ENCODE measurements at regions not wholly inside any gene's neighbourhood (a gene's known extent, or its start where the extent isn't known, plus 50 kb on each side); places are given as distances from the start of the nearest gene placed in this dataset.

DNA sequence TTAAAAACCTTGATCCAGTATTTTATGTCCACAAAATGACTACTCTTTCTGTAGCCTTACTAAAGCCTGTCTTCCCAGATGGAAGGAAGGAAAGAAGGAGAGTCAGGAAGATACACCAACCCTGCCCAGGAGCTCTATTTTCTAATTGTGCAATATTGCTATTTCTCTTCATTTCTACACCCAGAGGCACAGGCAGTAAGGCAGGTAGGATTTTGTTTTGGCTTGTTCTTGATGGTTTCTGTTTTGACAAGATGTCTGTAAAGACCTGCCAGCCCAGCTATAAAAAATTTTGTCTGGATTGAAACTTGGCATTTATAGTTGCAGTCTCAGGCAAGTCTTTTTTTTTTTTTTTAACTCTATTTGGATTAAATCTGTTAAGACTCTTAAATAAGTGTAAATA, 587.5 kb upstream of the ARID1B start:
- H3K4ac ChIP-seq (ENCODE audit: low read depth in 1 of 2, low read length in 2 of 2): no peak overlapping the region
- H3K4me2 ChIP-seq (ENCODE audit: low read length, poor library complexity, severe bottlenecking): no peak overlapping the region
- H3K4me3 ChIP-seq (ENCODE audit: insufficient read depth in 1 of 2, low read depth in 1 of 2, low read length in 2 of 2): no peak overlapping the region
- no peak overlapping the region for H2BK12ac ChIP-seq (ENCODE audit: low read length in 2 of 2)
- no peak overlapping the region for H2BK15ac ChIP-seq (ENCODE audit: low read depth, poor library complexity, severe bottlenecking)
- H3K36me3 ChIP-seq (ENCODE audit: control insufficient read depth in 1 of 2, insufficient read depth in 2 of 2, low read depth in 1 of 2, low read length in 2 of 2): no peaks in the 10 kb centered on the region
- no peak overlapping the region for H2BK120ac ChIP-seq (ENCODE audit: low read depth, low read length)
- peaks cover 13% of the 10 kb centered on the region for H3K9me3 ChIP-seq (ENCODE audit: control insufficient read depth, low read length)
- no peak overlapping the region for H3K23ac ChIP-seq (ENCODE audit: low read length in 2 of 2)
- H3K14ac ChIP-seq (ENCODE audit: low read length in 2 of 2): no peak overlapping the region
- no peaks in the 10 kb centered on the region for H3K4me1 ChIP-seq (ENCODE audit: control insufficient read depth, insufficient read depth, low read depth, low read length)
- H3K18ac ChIP-seq (ENCODE audit: low read depth in 1 of 2, low read length in 2 of 2): no peak overlapping the region
- H4K91ac ChIP-seq (ENCODE audit: low read length): no peak overlapping the region
- H4K8ac ChIP-seq (ENCODE audit: low read length): no peak overlapping the region
- no peak overlapping the region for H3K9ac ChIP-seq (ENCODE audit: low read length)
- H2AFZ ChIP-seq (ENCODE audit: low read depth, low read length): no peak overlapping the region
- H2AK5ac ChIP-seq (ENCODE audit: low read length, severe bottlenecking): no peak overlapping the region
- no peak for DNase-seq
- no peak overlapping the region for H3K27ac ChIP-seq (ENCODE audit: low read length, poor library complexity, severe bottlenecking)
- no peak overlapping the region for H2BK5ac ChIP-seq (ENCODE audit: low read depth, low read length, poor library complexity, severe bottlenecking)
- H3K27me3 ChIP-seq (ENCODE audit: control insufficient read depth in 1 of 2, insufficient read depth in 1 of 2, low read length in 2 of 2): no peaks in the 10 kb centered on the region
- no peaks in the 10 kb centered on the region for H3K79me1 ChIP-seq (replicated peaks; ENCODE audit: low read length, poor library complexity, severe bottlenecking)

DNA sequence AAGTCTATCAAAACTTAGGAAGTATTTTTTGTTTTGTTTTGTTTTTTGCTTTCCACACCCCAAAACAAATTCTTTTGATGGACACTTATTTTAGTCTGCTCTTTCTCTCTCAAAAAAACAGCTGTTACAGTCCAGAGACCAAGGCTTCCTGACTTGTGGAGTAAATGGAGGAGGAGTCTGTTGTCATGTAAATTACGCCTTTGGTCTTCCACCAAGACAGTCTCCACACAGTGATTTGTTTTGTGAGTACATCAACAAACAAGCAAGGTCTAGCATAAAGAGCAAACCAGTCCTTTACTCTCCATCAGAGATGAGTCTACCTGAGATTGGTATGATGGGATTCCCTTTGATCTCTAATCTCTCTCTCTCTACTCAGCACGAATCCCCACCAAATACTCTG, 588.0 kb upstream of the ARID1B start:
- no peak for DNase-seq
- Histone ChIP-seq H3K14ac (ENCODE audit: low read length in 2 of 2) (no peak overlapping the region), H3K4me1 (ENCODE audit: control insufficient read depth, insufficient read depth, low read depth, low read length) (no peaks in the 10 kb centered on the region), H4K8ac (ENCODE audit: low read length) (no peak overlapping the region), H3K23ac (ENCODE audit: low read length in 2 of 2) (no peak overlapping the region), H2BK12ac (ENCODE audit: low read length in 2 of 2) (no peak overlapping the region), H2AFZ (ENCODE audit: low read depth, low read length) (no peak overlapping the region), H3K4ac (ENCODE audit: low read depth in 1 of 2, low read length in 2 of 2) (no peak overlapping the region), H3K4me3 (ENCODE audit: insufficient read depth in 1 of 2, low read depth in 1 of 2, low read length in 2 of 2) (no peak overlapping the region), H3K9ac (ENCODE audit: low read length) (no peak overlapping the region), H3K18ac (ENCODE audit: low read depth in 1 of 2, low read length in 2 of 2) (no peak overlapping the region), H3K27ac (ENCODE audit: low read length, poor library complexity, severe bottlenecking) (no peak overlapping the region), H3K4me2 (ENCODE audit: low read length, poor library complexity, severe bottlenecking) (no peak overlapping the region), H3K9me3 (ENCODE audit: control insufficient read depth, low read length) (peaks cover 13% of the 10 kb centered on the region), H4K91ac (ENCODE audit: low read length) (no peak overlapping the region), H3K27me3 (ENCODE audit: control insufficient read depth in 1 of 2, insufficient read depth in 1 of 2, low read length in 2 of 2) (no peaks in the 10 kb centered on the region), H2AK5ac (ENCODE audit: low read length, severe bottlenecking) (no peak overlapping the region), H3K79me1 (replicated peaks; ENCODE audit: low read length, poor library complexity, severe bottlenecking) (no peaks in the 10 kb centered on the region), H3K36me3 (ENCODE audit: control insufficient read depth in 1 of 2, insufficient read depth in 2 of 2, low read depth in 1 of 2, low read length in 2 of 2) (no peaks in the 10 kb centered on the region), H2BK120ac (ENCODE audit: low read depth, low read length) (no peak overlapping the region), H2BK15ac (ENCODE audit: low read depth, poor library complexity, severe bottlenecking) (no peak overlapping the region), H2BK5ac (ENCODE audit: low read depth, low read length, poor library complexity, severe bottlenecking) (no peak overlapping the region)
- WGBS: 100% methylated on average over 1 of the region's 2 CpGs

DNA sequence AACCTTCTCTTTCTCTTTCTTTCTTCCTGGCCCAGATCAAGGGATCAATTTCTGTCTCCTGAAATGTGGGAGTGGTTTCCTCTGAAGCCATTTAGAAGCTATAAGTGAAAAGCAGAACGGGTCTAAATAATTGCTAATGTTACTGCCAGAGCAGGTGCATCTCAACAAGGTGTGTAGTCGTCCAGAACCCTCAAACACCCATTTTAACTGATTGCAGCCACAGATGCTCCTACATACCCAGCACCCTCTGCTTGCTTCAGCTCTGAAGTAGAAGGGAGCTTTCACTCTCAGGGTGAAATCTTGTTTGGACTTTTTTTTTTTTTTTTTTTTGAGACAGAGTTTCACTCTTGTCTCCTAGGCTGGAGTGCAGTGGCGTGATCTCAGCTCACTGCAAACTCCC, 592.1 kb upstream of the ARID1B start:
- H2AK5ac ChIP-seq (ENCODE audit: low read length, severe bottlenecking): no peak overlapping the region
- no peak overlapping the region for H3K4ac ChIP-seq (ENCODE audit: low read depth in 1 of 2, low read length in 2 of 2)
- H3K18ac ChIP-seq (ENCODE audit: low read depth in 1 of 2, low read length in 2 of 2): no peak overlapping the region
- H3K9ac ChIP-seq (ENCODE audit: low read length): no peak overlapping the region
- H3K4me2 ChIP-seq (ENCODE audit: low read length, poor library complexity, severe bottlenecking): no peak overlapping the region
- no peak overlapping the region for H3K27ac ChIP-seq (ENCODE audit: low read length, poor library complexity, severe bottlenecking)
- H2AFZ ChIP-seq (ENCODE audit: low read depth, low read length): no peak overlapping the region
- no peaks in the 10 kb centered on the region for H3K4me1 ChIP-seq (ENCODE audit: control insufficient read depth, insufficient read depth, low read depth, low read length)
- no peak for DNase-seq
- H4K8ac ChIP-seq (ENCODE audit: low read length): no peak overlapping the region
- no peak overlapping the region for H2BK120ac ChIP-seq (ENCODE audit: low read depth, low read length)
- H3K27me3 ChIP-seq (ENCODE audit: control insufficient read depth in 1 of 2, insufficient read depth in 1 of 2, low read length in 2 of 2): no peaks in the 10 kb centered on the region
- no peaks in the 10 kb centered on the region for H3K36me3 ChIP-seq (ENCODE audit: control insufficient read depth in 1 of 2, insufficient read depth in 2 of 2, low read depth in 1 of 2, low read length in 2 of 2)
- 65% methylated on average over 2 of the region's 3 CpGs for WGBS
- H3K9me3 ChIP-seq (ENCODE audit: control insufficient read depth, low read length): peaks cover 14% of the 10 kb centered on the region
- no peak overlapping the region for H3K23ac ChIP-seq (ENCODE audit: low read length in 2 of 2)
- no peak overlapping the region for H3K14ac ChIP-seq (ENCODE audit: low read length in 2 of 2)
- H2BK15ac ChIP-seq (ENCODE audit: low read depth, poor library complexity, severe bottlenecking): no peak overlapping the region
- H2BK5ac ChIP-seq (ENCODE audit: low read depth, low read length, poor library complexity, severe bottlenecking): no peak overlapping the region
- H3K4me3 ChIP-seq (ENCODE audit: insufficient read depth in 1 of 2, low read depth in 1 of 2, low read length in 2 of 2): no peak overlapping the region
- no peak overlapping the region for H4K91ac ChIP-seq (ENCODE audit: low read length)
- H2BK12ac ChIP-seq (ENCODE audit: low read length in 2 of 2): no peak overlapping the region
- H3K79me1 ChIP-seq (replicated peaks; ENCODE audit: low read length, poor library complexity, severe bottlenecking): no peaks in the 10 kb centered on the region

DNA sequence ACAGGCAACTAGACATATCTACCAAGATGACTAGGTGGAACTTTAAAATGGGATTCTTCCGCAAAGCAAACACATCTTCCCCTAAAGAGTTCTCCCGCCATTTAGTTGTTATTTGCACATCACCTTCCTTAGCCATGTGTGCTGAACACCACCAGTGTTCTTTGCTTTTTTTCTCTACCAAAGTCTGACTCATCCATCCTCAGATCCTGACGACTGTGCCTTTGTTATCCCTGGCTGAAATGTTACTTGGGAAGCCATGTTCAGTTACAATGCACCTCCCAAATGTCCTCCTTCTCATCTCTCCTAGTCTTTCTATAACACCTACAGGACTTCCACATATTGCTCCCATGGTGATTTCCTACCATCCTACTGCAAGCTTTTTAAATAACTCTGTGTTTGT, 593.5 kb upstream of the ARID1B start:
- H2BK5ac ChIP-seq (ENCODE audit: low read depth, low read length, poor library complexity, severe bottlenecking): no peak overlapping the region
- peaks cover 19% of the 10 kb centered on the region for H3K9me3 ChIP-seq (ENCODE audit: control insufficient read depth, low read length)
- no peak overlapping the region for H2BK12ac ChIP-seq (ENCODE audit: low read length in 2 of 2)
- H2BK120ac ChIP-seq (ENCODE audit: low read depth, low read length): no peak overlapping the region
- no peak overlapping the region for H3K4me3 ChIP-seq (ENCODE audit: insufficient read depth in 1 of 2, low read depth in 1 of 2, low read length in 2 of 2)
- no peak overlapping the region for H3K23ac ChIP-seq (ENCODE audit: low read length in 2 of 2)
- H3K27ac ChIP-seq (ENCODE audit: low read length, poor library complexity, severe bottlenecking): no peak overlapping the region
- H3K18ac ChIP-seq (ENCODE audit: low read depth in 1 of 2, low read length in 2 of 2): no peak overlapping the region
- WGBS: 65% methylated on average over 3 of the region's 3 CpGs
- H3K14ac ChIP-seq (ENCODE audit: low read length in 2 of 2): no peak overlapping the region
- peak overlapping the region; percentile 1 for H3K4me2 ChIP-seq (ENCODE audit: low read length, poor library complexity, severe bottlenecking)
- H4K91ac ChIP-seq (ENCODE audit: low read length): no peak overlapping the region
- no peaks in the 10 kb centered on the region for H3K79me1 ChIP-seq (replicated peaks; ENCODE audit: low read length, poor library complexity, severe bottlenecking)
- H3K4me1 ChIP-seq (ENCODE audit: control insufficient read depth, insufficient read depth, low read depth, low read length): no peaks in the 10 kb centered on the region
- no peak overlapping the region for H2BK15ac ChIP-seq (ENCODE audit: low read depth, poor library complexity, severe bottlenecking)
- no peak overlapping the region for H3K4ac ChIP-seq (ENCODE audit: low read depth in 1 of 2, low read length in 2 of 2)
- no peak overlapping the region for H3K9ac ChIP-seq (ENCODE audit: low read length)
- no peak overlapping the region for H2AFZ ChIP-seq (ENCODE audit: low read depth, low read length)
- H3K36me3 ChIP-seq (ENCODE audit: control insufficient read depth in 1 of 2, insufficient read depth in 2 of 2, low read depth in 1 of 2, low read length in 2 of 2): no peaks in the 10 kb centered on the region
- no peak overlapping the region for H4K8ac ChIP-seq (ENCODE audit: low read length)
- no peaks in the 10 kb centered on the region for H3K27me3 ChIP-seq (ENCODE audit: control insufficient read depth in 1 of 2, insufficient read depth in 1 of 2, low read length in 2 of 2)
- H2AK5ac ChIP-seq (ENCODE audit: low read length, severe bottlenecking): no peak overlapping the region
- DNase-seq: no peak
